ENCODE measurements at regions not wholly inside any gene's neighbourhood (a gene's known extent, or its start where the extent isn't known, plus 50 kb on each side); places are given as distances from the start of the nearest gene placed in this dataset.

DNA sequence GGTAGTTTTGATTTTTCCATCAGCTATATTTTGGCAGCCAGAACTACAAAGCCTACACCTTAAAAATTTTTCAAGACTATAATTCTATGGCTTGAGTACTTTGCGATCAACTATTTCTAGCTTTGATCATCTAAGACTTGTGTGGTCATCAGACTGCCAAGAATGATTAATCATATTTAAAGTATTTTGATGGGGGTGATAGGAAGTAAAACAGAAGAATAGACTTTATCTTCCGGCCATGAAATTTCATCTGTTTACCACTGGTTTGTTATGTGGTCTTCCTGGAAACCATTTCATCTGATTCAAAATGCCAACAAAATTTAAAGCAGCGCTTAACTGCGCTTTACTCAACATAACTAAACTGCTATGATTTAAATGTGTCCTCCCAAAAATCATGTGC is 706.8 kb downstream of the TRHDE start:
- TF ChIP-seq TEAD4 (IDR thresholded peaks at IDR 0.05; ENCODE audit: low read depth, low read length), result no peak
- TF ChIP-seq, protein P1, sequence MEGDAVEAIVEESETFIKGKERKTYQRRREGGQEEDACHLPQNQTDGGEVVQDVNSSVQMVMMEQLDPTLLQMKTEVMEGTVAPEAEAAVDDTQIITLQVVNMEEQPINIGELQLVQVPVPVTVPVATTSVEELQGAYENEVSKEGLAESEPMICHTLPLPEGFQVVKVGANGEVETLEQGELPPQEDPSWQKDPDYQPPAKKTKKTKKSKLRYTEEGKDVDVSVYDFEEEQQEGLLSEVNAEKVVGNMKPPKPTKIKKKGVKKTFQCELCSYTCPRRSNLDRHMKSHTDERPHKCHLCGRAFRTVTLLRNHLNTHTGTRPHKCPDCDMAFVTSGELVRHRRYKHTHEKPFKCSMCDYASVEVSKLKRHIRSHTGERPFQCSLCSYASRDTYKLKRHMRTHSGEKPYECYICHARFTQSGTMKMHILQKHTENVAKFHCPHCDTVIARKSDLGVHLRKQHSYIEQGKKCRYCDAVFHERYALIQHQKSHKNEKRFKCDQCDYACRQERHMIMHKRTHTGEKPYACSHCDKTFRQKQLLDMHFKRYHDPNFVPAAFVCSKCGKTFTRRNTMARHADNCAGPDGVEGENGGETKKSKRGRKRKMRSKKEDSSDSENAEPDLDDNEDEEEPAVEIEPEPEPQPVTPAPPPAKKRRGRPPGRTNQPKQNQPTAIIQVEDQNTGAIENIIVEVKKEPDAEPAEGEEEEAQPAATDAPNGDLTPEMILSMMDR (IDR thresholded peaks at IDR 0.05; ENCODE audit: control extremely low read depth in 1 of 3, insufficient read depth in 1 of 3, low read depth in 1 of 3, low read length in 3 of 3), result no peak
- TF ChIP-seq HDAC6 (IDR thresholded peaks at IDR 0.05; ENCODE audit: low read depth, low read length), result no peak
- TF ChIP-seq JUN (IDR thresholded peaks at IDR 0.05; ENCODE audit: low read depth, low read length), result no peak
- TF ChIP-seq EGR1 (IDR thresholded peaks at IDR 0.05; ENCODE audit: borderline replicate concordance, low read depth, low read length), result no peak
- TF ChIP-seq POLR2AphosphoS5 (IDR thresholded peaks at IDR 0.05; ENCODE audit: low read depth, low read length), result no peak
- no peak for TF ChIP-seq POLR2A (IDR thresholded peaks at IDR 0.05; ENCODE audit: control extremely low read depth in 1 of 2, low read depth in 2 of 2, low read length in 2 of 2)

Data from H1 (cell line).